Epidermal melanocyte (primary cell): ENCODE measurements at regions not wholly inside any gene's neighbourhood (a gene's known extent, or its start where the extent isn't known, plus 50 kb on each side); places are given as distances from the start of the nearest gene placed in this dataset.

ENCODE experiments used
- DNase-seq: peaks from one replicate; pipeline ENCODE4 v3.0.0; 2011; ENCODE audit warnings: low spot score; ENCODE audit not compliant: insufficient read length

- no peak for DNase-seq
Observed at GRCh38 chr5:52710972-52711596, 76.6 kb upstream of the ITGA1 start.

- DNase-seq, result no peak
Observed at GRCh38 chr5:52712354-52712753, 75.4 kb upstream of the ITGA1 start.

DNA sequence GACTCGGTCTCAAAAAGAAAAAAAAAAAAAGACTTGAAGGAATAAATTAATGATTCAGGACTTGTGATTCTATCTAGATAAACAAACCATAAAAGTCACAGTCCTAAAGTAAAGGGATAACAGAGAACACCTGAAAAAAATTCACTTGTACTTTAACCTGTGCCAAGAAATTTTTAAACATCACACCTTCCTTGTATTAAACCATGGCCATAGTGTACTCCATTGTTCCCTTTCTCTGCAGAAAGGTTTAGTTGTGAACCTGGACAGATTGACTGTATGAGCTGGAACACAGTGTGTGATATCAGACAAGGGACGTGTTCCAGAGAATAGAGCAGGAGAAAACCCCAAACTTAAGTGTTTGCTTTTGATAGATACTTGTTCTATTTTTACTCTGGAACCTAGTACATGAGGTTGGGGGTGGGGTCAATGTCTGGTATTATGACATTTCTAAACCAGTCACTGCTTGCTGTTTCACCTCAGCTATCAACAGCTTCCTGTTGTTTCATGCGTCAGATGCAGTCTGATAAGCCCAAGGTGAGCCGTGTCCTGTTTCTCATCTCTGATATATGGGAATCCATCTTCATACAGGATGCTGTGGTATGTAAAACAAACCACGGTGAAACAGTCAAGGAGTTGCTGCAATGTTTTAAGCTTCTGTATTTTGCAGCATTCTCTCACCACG, 62.5 kb upstream of the ITGA1 start:
- no peak for DNase-seq

DNA sequence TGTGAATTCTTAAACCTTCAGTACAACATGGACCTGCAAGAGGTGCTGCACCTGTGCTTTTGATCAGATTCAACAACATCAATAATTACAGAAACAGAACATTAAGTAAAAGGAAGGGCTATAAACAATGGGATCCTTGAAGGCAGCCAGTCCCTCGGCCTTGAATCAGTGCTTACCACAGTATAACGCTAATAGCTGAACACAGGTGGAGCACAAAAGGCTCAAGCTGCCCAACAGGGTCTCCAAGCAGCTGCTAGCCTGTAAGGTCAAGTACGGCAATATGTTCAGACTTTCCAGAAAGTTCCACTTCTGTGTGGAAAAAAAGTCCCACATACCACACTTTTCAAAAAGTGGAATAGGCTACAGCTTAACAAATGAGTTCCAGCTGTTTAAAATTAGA, 61.9 kb upstream of the ITGA1 start:
- no peak for DNase-seq

GRCh38 chr5:52727020-52727419, 60.7 kb upstream of the ITGA1 start:
- DNase-seq, result no peak

- peak; percentile 27 for DNase-seq
Observed at GRCh38 chr5:52727576-52727975, 60.1 kb upstream of the ITGA1 start.

GRCh38 chr5:52728224-52728623, 59.5 kb upstream of the ITGA1 start:
- no peak for DNase-seq

DNA sequence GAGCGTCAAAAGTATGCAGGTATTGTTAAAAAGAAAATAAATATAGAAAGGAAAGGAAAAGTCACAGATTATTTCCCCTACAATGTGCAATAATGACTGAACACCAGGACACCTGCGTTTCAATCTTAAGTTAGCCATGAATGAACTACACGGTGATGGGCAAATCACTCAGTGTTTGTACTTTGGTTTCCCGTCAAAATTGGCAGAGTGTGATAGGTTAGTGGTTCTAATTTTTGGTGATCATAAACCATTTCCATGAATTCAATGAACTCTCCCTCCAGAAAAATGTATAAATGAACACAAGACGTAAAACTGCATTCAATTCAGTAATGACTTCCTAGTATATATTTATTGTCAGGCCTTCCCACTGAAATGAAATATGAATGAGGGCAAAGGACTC, 59.0 kb upstream of the ITGA1 start:
- DNase-seq, result no peak

DNA sequence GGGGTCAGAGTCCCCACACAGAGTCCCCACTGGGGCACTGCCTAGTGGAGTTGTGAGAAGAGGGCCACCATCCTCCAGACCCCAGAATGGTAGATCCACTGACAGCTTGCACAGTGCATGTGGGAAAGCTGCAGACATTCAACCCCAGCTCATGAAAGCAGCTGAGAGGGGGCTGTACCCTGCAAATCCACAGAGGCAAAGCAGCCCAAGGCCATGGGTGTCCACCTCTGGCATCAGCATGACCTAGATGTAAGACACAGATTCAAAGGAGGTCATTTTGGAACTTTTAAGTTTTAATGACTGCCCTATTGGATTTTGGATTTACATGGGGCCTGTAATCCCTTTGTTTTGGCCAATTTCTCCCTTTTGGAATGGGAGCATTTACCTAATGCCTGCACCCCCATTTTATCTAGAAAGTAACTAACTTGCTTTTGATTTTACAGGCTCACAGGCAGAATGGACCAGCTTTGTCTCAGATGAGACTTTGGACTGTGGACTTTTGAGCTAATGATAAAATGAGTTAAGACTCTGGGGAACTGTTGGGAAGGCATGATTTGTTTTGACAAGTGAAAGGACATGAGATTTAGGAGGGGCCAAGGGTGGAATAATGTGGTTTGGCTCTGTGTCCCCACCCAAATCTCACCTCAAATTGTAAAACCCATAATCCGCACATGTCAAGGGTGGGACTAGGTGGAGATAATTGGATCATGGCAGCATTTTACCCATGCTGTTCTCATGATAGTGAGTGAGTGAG, 56.3 kb upstream of the ITGA1 start:
- no peak for DNase-seq

GRCh38 chr5:52734557-52734956, 53.2 kb upstream of the ITGA1 start:
- no peak for DNase-seq

- DNase-seq, result no peak
Observed at GRCh38 chr5:52735139-52735538, 52.6 kb upstream of the ITGA1 start.
